22Rv1 (cell line): ENCODE measurements at regions not wholly inside any gene's neighbourhood (a gene's known extent, or its start where the extent isn't known, plus 50 kb on each side); places are given as distances from the start of the nearest gene placed in this dataset.

Experiments used
- CTCF ChIP-seq: fragments of 450-650 bp; IDR thresholded peaks from 2 replicates; pipeline ENCODE4 v1.5.1; 2017; ENCODE audit warnings: mild to moderate bottlenecking
- ZFX ChIP-seq: fragments of 450-650 bp; IDR thresholded peaks from 2 replicates; pipeline ENCODE4 v1.6.1; 2017; ENCODE audit warnings: antibody characterized with exemption, borderline replicate concordance

DNA sequence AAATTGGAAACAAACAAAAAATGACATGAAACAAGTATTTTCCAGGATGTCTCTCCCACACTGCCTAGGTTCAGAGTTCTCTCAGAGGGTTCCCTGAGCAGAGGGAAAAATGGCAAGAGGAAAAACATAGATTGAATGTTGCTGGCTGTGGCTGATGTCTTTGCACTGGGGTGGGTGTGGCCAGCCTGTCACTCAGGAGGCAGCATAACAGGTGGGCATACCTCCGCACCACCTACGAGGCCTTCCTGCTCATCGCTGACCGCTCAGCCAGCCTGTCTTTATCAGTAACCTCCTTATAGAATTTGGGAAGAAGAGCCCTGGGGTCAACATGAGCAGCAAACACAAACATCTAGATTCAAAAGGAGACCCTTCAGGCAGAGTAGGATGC, 216.6 kb upstream of the UMPS start:
- TF ChIP-seq ZFX (no peak), CTCF (no peak)
